ENCODE measurements at regions not wholly inside any gene's neighbourhood (a gene's known extent, or its start where the extent isn't known, plus 50 kb on each side); places are given as distances from the start of the nearest gene placed in this dataset.

DNA sequence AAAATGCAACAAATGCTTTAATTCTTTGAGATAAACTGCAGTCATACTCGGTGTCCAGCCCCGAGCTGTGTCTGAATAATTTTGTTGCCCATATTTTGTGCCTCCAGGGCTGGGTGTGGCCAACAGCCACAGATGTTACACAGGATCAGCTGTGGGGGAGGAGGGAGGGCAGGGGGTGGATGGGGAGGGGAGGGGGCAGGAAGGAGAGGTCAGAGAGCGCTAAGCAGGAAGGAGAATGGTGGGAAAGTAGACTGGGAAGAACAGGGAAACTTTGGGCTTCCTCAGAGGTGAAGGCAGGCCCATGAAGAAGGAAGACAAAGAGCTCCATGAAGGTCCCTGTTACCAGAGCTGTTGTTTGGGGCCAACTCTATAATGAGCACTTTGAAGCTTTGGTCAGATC is 295.8 kb downstream of the COG6 start:
- intact Hi-C loops (cut with DNase I): no loop called here
- H3K4me1 ChIP-seq: no peaks in the 10 kb centered on the region
- no peaks in the 10 kb centered on the region for H3K9me3 ChIP-seq
- H3K36me3 ChIP-seq: no peaks in the 10 kb centered on the region
- H3K4me3 ChIP-seq: no peak overlapping the region
- H3K27me3 ChIP-seq: no peaks in the 10 kb centered on the region
- no peak for ATAC-seq
- TF ChIP-seq CTCF (IDR thresholded peaks at IDR 0.05) (no peak), POLR2A (IDR thresholded peaks at IDR 0.05) (no peak)
- H3K27ac ChIP-seq: no peak overlapping the region
- no peak for DNase-seq
- whole genome bisulfite sequencing (ENCODE audit: insufficient coverage, low coverage, low lambda C conversion rate, missing lambda C conversion rate): 78% methylated on average over 3 of the region's 3 CpGs

DNA sequence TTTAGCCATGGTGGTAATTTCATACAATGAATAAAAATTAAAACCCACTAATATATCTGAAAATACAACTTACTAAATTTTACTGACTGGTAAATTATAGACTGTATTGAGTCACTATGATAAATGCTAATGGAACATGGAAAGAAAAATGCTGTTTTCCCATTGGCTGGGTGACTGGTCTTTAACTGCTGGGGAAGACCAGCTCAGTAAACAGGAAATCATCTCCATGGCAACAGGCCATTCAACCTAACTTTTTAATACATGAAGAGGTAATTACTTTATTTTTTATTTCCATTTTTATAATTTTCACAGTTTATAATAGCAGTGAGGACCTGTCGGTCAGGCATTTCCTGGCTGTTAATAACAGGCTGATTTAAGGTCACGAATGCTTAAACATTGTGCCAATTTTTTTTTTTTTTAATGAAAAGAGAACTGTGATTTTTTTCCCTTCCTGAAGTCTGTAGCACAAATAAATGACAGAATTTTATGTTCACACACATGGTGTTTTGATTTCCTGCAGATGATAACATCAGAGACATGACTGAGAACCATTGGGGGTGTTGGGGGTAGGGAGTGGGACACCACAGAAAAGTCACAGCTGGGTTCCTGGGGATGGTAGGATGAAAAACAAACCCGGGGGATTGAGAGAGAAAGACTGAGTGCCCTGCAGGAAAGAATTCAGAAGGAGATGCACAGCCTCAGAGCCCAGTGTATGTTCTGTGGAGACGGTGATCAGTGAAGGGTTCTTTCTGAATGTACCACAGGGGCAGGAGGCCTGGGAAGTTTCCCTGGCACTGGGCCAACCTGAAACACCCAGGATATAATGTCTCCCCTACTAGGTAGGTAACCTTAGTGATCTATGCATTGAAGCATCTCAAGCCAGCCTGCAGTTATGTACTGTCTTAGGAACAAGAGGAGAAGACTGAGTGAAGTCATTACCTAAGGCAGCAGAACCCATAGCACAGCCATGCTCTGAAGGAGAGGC is 297.1 kb downstream of the COG6 start:
- DNase-seq: no peak
- ATAC-seq: peak in 2 of 4 donors; percentile 42 to 58
- no peak overlapping the region for H3K27ac ChIP-seq
- intact Hi-C loops (cut with DNase I): no loop called here
- no peak overlapping the region for H3K4me3 ChIP-seq
- H3K36me3 ChIP-seq: no peaks in the 10 kb centered on the region
- 49% methylated on average over 4 of the region's 4 CpGs for WGBS (ENCODE audit: insufficient coverage, low coverage, low lambda C conversion rate, missing lambda C conversion rate)
- H3K4me1 ChIP-seq: no peaks in the 10 kb centered on the region
- no peaks in the 10 kb centered on the region for H3K9me3 ChIP-seq
- H3K27me3 ChIP-seq: no peaks in the 10 kb centered on the region
- TF ChIP-seq POLR2A (IDR thresholded peaks at IDR 0.05): no peak
- no peak for TF ChIP-seq CTCF (IDR thresholded peaks at IDR 0.05)

DNA sequence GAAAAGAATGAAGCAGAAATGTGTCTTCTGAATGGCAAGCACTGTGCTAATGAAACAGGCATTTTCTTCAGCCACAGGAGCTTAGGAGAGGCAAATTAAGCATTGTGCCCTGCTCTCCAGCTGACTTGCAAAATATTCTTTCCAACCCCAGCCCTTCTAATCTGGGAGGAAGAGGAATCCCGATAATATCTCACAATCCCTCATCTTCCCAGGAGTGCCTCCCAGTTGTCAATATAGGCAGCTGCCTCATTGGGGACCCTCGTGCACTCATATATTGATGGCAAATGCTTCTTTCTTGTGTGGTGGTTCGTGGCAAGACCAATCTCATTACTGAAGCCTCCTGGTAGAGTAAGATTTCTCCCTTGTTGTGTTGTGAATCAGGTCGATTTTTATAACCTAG is 299.0 kb downstream of the COG6 start:
- Histone ChIP-seq H3K9me3 (no peaks in the 10 kb centered on the region), H3K36me3 (no peaks in the 10 kb centered on the region), H3K4me3 (no peak overlapping the region), H3K27ac (no peak overlapping the region), H3K4me1 (no peaks in the 10 kb centered on the region), H3K27me3 (no peaks in the 10 kb centered on the region)
- WGBS (ENCODE audit: insufficient coverage, low coverage, low lambda C conversion rate, missing lambda C conversion rate): 49% methylated on average over 4 of the region's 4 CpGs
- intact Hi-C loops (cut with DNase I): no loop called here
- TF ChIP-seq CTCF (IDR thresholded peaks at IDR 0.05) (no peak), POLR2A (IDR thresholded peaks at IDR 0.05) (no peak)
- no peak for ATAC-seq
- DNase-seq: no peak

GRCh38 chr13:39955560-39955959 is 300.1 kb downstream of the COG6 start:
- Histone ChIP-seq H3K4me1 (no peaks in the 10 kb centered on the region), H3K4me3 (no peak overlapping the region), H3K27me3 (no peaks in the 10 kb centered on the region), H3K9me3 (no peaks in the 10 kb centered on the region), H3K36me3 (no peaks in the 10 kb centered on the region), H3K27ac (no peak overlapping the region)
- WGBS (ENCODE audit: insufficient coverage, low coverage, low lambda C conversion rate, missing lambda C conversion rate): 75% methylated on average over 1 of the region's 1 CpG
- DNase-seq: no peak
- TF ChIP-seq CTCF (IDR thresholded peaks at IDR 0.05): no peak
- intact Hi-C loops (cut with DNase I): no loop called here
- no peak for ATAC-seq

All from right lobe of liver (tissue), 6 donors.